EH (cell line): ENCODE measurements at regions not wholly inside any gene's neighbourhood (a gene's known extent, or its start where the extent isn't known, plus 50 kb on each side); places are given as distances from the start of the nearest gene placed in this dataset.

Experiments used
- DNase-seq: peaks from one replicate; pipeline ENCODE4 v3.0.0-alpha.2; 2015; ENCODE audit warnings: low read depth

DNA sequence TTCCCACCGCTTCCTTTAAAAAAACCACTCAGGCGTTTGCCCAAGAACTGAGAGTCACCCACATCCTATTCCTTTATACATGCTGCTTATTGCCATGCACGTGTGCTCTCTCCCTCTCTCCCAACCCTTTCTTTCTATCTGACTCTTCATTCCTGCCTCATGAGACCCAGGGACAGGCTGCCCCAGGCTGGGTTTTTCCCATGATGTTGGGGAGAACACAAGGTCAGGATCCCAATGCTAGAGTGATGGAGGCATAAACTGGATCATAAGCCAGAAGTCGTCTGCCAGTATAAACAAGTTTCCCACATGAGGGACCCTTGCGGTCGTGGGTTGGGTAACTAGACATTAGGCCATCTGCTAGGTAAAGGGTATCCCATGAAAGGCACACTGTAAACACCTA, 64.9 kb downstream of the CD2 start:
- no peak for DNase-seq

DNA sequence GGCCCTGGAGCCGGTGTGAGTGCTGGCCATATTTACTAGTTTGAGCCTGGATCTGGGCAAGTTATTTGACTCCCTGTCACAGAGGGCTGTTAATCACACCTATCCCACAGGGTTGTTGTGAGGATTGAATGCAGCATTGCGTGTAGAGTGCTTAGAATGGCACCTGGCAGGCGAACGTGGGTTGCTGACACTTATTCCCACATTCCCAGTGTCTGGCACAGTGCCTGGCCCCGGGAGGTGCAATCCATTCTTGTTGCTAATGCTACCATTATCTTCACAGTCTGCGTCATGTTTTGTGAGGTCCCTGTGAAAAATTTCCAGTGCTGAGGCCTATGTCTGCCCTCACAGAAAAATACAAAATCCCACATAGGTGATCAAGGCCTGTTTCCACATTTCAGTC, 66.1 kb downstream of the CD2 start:
- peak; percentile 74 for DNase-seq

DNA sequence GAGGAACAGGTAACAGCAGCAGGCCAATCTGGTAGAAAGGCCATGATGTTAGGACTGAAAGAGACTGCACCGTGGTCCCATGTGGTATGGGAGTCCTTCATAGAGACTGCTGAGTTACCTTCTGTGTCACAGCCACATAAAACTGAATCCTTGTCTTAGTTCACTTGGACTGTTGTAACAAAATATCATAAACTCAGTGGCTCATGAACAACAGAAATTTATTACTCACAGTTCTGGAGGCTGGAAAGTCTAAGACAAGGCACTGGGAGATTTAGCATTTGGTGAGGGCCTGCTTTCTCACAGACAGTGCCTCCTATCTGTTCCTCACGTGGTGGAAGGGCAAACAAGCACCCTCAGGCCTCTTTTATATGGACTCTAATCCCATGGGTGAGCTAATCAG, 67.5 kb downstream of the CD2 start:
- DNase-seq, result no peak

DNA sequence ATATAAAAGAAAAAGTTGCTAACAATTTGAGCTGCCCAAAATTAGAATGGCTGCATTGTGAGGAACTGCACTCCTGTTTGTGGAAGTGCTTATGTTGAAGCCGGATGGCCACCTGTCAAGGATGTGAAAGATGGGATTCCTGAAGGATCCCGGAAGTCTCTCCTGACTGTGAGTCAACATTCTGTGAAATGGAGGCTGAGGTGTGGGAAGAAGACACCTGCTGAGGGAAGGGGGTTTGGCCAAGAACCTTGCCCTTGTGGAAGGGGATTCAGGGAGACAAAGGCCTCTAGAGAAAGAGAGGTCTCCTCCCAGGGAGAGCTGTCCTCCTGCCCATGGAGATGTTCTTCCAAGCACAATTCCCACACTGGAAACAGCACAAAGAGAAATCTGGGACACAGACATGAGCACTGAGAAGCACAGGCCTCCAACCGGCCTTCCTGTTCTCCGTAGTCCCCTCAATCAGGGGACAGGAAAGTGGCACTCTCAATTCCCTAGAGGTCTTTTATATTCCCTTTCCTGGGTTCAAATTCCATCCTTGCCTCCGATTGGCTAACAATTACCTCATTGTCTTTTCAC, 70.5 kb downstream of the CD2 start:
- no peak for DNase-seq

DNA sequence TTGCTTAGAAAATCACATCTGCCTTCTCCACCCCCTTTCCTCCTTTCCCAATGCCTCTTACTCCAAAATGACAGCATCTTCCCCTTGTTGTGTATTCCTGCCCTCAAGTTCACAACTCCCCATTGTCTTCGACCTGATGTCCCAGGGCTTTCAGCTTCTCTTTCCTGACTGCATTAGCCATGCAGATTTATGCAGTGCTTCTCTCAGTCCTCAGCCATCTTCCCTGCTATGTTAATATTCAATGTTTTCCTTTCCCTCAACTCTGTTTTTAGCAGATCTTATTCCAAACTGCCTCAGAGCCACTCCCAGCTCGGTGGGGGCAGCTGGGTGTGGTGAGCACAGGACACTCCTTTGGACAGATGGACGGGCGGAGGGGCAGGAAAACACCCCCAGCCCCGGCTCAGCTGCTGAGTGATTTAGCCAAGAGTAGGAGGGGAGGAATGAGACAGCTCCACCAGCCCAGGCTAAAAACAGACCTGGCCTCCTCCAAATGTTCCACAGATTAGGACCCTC, 71.0 kb downstream of the CD2 start:
- no peak for DNase-seq

DNA sequence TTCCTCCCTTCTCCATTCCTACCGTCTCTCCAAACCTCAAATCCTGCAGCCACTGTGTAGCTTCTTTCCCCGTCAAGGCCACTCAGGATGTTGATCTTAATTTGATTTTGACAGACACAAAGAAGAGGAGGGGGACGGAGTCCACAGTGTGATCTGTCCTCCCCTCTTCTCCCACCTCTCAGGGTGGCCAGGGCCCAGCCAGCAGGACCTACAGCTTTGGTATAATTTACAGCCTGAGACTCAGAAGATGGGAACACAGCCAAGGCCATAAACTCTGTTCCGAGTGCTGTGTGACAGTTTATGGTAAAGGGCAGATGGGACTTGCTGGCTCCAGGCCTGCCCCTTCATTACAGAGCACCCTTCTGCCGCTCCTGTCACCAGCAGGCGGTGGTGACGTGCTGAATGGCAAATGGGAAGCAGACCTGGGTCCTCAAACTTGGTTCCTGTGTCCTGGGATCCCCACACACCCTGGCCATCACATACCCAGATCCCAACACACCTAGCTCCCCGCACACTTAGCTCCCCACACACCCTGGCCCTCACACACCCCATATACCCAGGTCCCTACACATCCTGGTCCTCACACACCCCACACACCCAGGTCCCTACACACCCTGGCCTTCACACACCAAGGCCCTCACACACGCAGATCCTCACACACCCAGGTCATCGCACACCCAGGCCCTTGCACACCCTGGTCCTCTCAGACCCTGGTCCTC, 71.6 kb downstream of the CD2 start:
- DNase-seq, result no peak

DNA sequence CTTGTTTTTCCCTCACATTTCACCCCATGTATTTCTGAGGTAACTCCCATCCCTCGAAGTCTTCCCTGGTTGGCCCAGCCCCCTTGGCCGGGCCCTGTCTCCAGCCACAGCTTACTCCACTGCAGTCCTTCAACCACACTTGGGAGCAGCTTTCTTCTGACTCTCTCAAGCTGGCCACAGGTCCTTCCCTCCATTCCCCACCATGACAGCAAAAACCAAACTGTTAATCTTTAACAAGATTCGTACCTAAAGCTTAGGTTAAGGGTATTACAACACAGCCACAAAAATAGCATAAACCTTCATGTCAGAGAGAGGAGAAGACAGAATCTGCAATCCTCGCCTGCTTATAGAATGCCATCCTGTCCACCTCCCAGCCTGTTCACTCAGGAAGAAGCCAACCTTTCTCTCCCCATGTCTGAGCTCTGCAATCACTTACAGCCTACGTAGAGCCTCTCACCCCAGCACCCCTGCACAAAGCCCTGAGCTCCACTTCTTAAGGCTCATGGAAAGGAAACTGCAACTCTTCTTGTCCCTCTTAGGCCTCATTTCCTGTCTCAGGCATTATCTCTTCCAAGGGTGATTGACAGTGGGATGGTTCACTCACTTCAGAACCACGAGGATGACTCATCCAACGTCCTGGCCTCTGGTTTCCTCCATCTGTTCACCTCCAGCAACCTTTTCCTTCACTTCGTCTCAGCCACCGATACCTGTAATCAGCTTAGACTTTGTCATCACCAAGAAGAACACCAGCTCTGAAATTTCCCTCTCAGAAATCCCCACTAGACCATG, 72.8 kb downstream of the CD2 start:
- peak; percentile 35 for DNase-seq

DNA sequence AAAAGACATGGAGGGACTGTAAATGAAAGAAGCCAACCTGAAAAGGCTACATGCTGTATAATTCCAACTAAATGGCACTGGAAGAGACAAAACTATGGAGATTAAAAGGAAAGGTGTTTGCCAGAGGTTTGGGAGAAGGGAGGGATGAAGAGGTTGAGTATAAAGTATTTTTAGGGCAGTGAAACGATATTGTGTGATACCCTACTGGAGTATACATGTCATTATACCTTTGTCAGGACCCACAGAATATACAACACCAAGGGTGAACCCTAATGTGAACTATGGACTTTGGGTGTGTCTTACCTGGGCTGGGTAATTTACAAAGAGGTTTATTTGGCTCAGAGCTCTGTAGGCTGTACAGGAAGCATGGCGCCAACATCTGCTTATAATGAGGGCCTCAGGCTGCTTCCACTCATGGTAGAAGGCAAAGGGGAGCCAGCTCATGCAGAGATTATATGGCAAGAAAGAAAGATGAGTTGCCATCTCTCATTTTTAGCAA, 73.4 kb downstream of the CD2 start:
- no peak for DNase-seq

DNA sequence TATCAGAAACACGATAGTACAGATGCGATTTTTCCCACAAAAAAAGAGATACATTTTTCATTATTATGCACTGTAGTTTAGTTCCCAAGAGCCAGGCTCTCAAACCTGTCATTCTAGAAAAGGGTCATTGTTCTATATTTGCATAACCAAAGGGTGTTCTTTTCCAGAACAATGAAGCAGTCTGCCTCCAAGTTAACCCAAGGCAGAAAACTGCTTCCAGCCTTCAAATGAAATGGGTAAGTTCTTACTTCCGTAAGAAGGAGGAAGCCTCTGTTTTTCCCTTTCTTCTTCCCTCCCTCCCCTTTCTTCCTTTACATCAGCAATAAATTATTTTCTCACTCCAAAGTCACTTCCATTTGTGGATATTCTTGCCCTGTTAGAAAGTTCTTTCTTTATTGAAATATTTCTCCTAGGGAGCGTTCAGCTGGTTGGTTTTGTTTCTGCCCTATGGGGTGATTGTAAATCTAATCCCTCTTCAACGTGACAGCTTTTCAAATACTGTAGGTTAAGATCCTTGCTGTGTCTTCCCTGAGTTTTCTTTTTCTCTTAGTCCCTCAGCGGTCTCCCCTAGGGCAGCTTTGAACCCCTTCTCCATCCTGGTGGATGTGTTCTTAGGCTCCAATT, 77.3 kb upstream of the PTGFRN start:
- DNase-seq, result no peak

DNA sequence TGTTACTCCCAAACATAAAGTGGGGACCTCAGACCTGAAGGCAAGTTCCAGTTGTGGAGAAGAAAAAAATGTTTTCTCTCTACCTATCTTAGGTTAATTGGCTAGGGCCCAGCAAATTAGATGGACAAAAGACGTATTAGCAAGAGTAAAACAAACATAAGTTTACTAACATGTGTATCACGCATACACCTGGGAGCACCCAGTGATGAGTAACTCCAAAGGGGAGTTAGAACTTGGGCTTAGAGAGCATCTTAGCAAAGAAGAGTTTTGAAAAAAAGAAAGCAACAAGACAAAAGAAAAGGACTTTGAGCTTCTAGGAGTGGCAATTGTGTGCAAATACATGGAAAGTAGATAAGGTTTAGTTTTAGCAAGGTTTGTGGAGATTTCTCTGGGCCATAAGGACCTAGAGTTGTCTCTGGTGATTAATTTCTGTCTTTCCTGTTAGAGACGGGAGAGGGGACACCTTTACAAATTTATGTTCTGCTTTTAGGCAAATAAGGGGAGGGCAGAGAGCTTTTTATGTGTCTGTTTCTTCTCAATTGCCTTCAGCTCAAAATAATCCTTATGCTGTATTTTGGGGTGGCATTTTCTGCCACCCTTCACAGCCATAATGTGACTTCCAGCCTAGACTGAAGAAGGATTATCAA, 76.7 kb upstream of the PTGFRN start:
- no peak for DNase-seq

DNA sequence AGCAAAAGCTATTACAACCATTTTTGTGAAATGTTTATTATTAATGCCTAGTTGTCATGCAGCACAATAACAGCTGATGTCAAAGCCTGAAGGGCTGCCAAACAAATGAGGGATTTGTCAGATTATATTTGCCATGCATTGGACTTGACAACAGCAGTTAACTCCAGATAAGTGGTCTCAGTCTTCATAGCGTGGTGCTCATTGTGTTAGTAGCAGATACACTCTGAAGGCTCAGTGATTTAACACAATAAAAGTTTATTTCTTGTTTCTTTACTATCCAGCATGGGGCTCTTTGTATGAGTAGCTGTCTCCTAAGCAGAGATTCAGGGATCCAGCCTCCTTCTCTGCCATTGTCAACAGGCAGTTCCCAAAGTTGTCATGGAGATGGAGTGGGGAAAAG, 76.0 kb upstream of the PTGFRN start:
- no peak for DNase-seq

DNA sequence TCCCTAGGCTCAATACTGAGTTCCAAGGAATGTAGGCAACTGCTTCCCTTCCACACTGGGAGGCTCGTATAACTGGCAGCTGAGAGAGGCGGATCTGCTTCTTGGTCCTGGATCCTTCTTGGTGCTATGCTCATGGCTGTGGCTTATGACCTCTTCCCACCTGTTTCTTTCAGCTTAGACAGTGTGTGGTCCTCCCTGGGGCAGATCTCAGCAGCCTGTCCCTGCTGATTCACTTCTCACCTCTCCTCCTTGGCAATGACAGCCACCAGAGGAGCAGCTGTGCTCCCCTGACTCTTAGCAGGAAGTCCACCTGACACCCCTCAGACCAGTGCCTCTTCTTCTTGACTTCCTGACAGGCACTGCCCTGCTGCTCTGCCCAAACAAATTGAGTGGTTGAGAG, 75.1 kb upstream of the PTGFRN start:
- DNase-seq, result no peak

DNA sequence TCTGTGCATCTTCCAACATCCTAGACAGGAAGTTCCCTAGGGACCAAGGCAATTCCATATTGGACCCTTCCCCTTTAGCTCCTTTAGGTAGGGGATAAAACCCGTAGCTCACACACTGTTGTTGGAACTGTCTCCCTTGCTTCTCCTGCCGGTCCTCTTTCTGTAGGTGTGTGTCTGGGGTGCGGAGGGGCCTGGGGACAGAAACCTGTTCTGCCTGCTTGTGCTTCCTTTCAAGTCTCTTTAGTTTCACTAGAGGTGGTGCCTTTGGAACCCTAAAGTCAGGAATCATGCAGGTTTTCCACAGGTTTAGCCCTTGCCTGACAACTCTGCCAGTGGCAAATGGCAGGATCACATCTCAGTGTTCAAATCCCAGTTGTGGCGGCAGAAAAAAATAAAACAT, 74.6 kb upstream of the PTGFRN start:
- DNase-seq, result no peak

DNA sequence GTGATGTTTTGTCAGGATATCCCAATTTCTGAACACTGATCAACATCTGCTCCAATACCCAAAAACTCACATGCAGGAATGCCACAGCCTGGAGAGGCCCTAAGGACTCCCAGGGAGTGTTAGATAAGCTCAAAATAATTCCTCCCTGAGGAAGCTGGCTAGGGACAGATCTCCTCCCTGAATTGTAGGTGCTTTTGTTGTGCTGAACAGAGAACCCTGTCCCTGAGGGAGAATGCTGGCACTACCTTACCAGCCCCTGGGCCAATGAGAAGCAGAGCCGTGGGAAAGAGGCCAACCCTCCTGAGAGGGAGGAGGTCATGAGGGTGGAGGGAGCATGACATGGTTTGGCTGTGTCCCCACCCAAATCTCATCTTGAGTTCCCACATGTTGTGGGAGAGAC, 73.6 kb upstream of the PTGFRN start:
- no peak for DNase-seq

DNA sequence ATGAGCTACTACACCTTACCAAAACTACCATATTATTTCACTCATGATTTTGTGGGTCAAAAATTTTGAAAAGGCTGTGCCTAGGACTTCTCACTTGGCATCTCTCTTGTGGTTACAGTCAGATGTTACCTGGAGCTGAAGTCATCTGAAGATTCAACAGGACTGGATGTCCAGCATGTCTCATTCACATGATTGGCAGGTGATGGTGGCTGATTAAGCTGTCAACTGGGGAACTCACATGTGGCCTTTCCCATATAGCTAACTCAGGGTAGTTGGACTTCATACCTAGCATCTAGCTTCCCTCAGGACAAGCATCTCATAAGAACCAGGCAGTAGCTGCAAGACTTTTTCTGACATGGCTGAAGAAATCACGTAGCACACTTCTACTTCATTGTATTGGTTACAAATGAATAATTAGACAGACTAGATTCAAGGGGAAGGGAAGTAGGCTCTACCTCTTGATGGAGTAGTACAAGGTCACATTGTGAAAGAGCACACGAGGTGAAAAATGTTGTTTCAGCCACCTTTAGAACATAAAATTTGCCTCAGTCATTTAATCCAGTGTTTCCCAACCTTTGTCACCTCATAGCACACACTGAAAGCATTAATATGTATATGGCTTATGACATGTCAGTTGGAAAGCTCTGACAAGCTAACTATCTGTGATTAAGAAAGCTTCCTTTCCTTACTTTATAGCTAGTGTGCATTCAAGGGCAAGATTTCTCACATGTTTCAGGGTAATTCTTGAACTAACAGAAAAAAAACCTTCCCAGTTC, 68.0 kb upstream of the PTGFRN start:
- no peak for DNase-seq

DNA sequence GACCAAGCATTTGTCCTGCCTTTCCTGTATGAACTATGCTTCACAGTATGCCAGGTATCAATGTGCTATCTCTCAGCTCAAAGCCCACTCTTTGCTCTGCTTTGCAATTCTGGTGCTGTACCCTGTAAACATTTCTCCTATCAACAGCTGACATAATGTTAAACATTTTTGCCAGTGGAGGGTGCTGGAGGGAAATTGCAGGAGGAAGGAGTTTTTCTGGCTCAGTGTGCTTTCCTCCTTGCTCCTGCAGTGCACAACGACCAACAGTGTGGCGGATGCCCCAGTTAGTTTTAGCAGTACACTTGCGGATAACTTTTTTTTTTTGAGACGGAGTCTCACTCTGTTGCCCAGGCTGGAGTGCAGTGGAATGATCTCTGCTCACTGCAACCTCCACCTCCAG, 67.1 kb upstream of the PTGFRN start:
- peak; percentile 41 for DNase-seq

DNA sequence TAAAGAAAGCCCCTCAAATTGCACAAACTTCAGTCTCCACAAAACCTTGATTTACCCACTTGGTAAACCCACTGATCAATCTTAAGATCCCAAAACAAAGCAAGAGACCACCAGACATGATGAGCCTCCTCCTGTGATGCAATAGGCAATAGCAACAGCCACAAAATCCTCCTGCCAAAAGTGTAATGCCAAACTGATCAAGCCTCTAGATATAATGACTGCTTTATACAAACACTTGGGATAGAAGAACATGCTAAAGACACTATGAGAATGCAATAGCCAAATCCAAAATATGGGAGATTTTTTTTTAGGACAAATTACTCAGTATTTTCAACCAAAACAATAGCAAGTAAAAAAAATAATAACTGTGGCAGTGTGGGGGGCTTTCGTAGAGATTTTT, 64.9 kb upstream of the PTGFRN start:
- DNase-seq, result no peak

DNA sequence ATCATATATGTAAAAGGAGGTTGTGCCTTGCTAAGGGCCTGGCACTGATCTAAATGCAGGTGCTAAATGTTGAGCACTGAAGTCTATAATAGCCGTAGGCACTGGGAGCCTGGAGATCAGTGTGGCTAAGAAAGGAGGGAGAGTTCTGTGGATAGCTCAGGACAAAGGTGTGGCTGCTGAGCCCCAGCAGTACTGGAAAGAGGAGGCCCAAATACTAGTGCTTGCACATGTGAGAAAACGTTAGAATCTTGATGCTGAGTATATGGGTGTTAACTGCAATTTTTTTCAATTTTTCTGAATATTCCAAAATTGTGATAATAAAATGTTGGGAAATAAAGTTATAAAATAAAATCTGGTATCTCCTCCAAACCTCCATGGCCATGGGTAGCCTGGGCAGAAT, 62.5 kb upstream of the PTGFRN start:
- DNase-seq, result no peak

DNA sequence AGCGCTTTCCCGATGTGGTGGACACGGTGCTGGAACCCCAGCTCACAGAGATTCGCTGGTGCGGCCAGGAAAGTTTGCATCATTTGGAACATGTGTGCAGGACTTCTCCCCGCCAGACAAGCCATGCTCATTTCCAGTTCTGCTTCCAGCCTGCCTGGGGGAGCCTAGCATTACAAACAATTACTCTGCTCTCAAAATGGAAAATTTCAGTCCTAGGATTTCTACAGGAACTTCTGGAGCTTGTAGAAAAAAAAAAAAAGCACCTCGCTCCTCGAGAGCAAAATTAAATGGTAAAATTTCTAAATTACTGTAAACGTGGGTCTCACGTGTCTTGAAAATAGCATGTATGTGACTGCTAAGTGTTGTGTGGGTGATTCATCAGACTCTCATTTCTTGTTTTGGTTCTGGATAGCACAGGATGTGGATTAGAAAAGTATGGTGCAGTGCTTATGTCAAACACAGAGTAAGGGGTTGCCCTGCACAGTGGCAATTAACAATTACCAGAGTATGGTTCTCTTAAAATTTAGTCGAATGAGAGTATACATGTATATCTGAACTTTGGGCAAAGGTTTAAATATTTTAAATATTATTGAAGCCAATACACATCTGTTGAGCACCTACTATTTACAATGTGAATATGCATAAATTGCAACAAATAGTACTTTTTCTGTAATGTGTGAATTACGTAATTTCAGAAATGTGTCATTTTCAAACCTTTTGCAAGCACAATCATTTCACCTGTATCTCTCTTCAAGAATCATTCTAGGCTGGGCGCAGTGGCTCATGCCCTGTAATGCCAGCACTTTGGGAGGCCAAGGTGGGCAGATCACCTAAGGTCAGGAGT, 61.8 kb upstream of the PTGFRN start:
- DNase-seq, result peak; percentile 74

DNA sequence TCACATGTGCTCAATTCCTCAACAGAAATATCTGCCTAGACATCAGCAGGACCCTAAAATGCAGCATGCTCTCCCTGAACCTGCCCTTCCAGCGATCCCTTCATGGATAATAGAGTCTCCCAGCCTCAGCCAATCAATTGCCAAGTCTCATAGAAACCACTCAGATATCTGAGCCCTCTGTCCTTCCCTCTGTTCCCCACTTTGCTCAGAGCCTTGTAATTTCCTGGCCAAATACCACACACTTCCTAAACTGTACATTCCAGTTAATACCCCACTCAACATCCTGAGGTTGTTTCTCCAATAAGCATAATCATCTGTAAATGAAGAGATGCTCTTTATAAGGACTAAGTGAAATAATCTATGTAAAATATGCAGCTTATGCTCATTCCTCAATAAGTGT, 59.3 kb upstream of the PTGFRN start:
- peak; percentile 58 for DNase-seq
